ENCODE measurements at regions not wholly inside any gene's neighbourhood (a gene's known extent, or its start where the extent isn't known, plus 50 kb on each side); places are given as distances from the start of the nearest gene placed in this dataset.
"Not testable (repeated sequence)": the region's sequence is repeated elsewhere in the genome, so short reads cannot be mapped to it uniquely, and the experiment has no call there.

GRCh38 chr6:4447639-4448330 lies 312.4 kb upstream of the ECI2 start:
- DNase-seq, result no peak

- no peak for DNase-seq
Observed at GRCh38 chr6:4446982-4447381, 311.6 kb upstream of the ECI2 start.

- no peak for DNase-seq
Observed at GRCh38 chr6:4441981-4442434, 306.6 kb upstream of the ECI2 start.

- no peak for DNase-seq
Observed at GRCh38 chr6:4439159-4439558, 303.8 kb upstream of the ECI2 start.

GRCh38 chr6:4437342-4437741 lies 302.0 kb upstream of the ECI2 start:
- DNase-seq, result no peak

GRCh38 chr6:4435981-4436445 lies 300.6 kb upstream of the ECI2 start:
- no peak for DNase-seq

GRCh38 chr6:4434655-4435054 lies 299.3 kb upstream of the ECI2 start:
- no peak for DNase-seq

GRCh38 chr6:4433199-4433598 lies 297.8 kb upstream of the ECI2 start:
- DNase-seq, result no peak

GRCh38 chr6:4426968-4427367 lies 291.6 kb upstream of the ECI2 start:
- DNase-seq, result no peak

GRCh38 chr6:4421837-4422236 lies 286.5 kb upstream of the ECI2 start:
- no peak for DNase-seq

GRCh38 chr6:4420160-4420865 lies 284.9 kb upstream of the ECI2 start:
- DNase-seq, result no peak

- DNase-seq, result no peak
Observed at GRCh38 chr6:4415549-4415948, 280.2 kb upstream of the ECI2 start.

GRCh38 chr6:4414078-4414477 lies 278.7 kb upstream of the ECI2 start:
- not testable (repeated sequence) for DNase-seq

GRCh38 chr6:4413073-4413472 lies 277.7 kb upstream of the ECI2 start:
- DNase-seq, result no peak

GRCh38 chr6:4412488-4412887 lies 277.1 kb upstream of the ECI2 start:
- no peak for DNase-seq

GRCh38 chr6:4412077-4412476 lies 276.7 kb upstream of the ECI2 start:
- no peak for DNase-seq

GRCh38 chr6:4407710-4408109 lies 272.3 kb upstream of the ECI2 start:
- DNase-seq, result not testable (repeated sequence)

- no peak for DNase-seq
Observed at GRCh38 chr6:4405621-4406212, 270.3 kb upstream of the ECI2 start.

GRCh38 chr6:4404415-4404814 lies 269.0 kb upstream of the ECI2 start:
- DNase-seq, result no peak

- no peak for DNase-seq
Observed at GRCh38 chr6:4403828-4404227, 268.5 kb upstream of the ECI2 start.

GRCh38 chr6:4403023-4403752 lies 267.8 kb upstream of the ECI2 start:
- DNase-seq, result no peak

- DNase-seq, result no peak
Observed at GRCh38 chr6:4402477-4402976, 267.2 kb upstream of the ECI2 start.

All from activated naive CD4-positive, alpha-beta T cell treated with anti-CD3 and anti-CD28 coated beads, Interleukin-2, amount 50 U/mL, for 16 hours (primary cell).